ENCODE measurements at regions not wholly inside any gene's neighbourhood (a gene's known extent, or its start where the extent isn't known, plus 50 kb on each side); places are given as distances from the start of the nearest gene placed in this dataset.
"Not testable (repeated sequence)": the region's sequence is repeated elsewhere in the genome, so short reads cannot be mapped to it uniquely, and the experiment has no call there.

GRCh38 chr4:75285837-75286236 lies 228.4 kb downstream of the RCHY1 start:
- Histone ChIP-seq H3K4me3 (no peak overlapping the region), H3K36me3 (no peaks in the 10 kb centered on the region), H3K4me1 (peaks cover 0 to 15% (median 6%) of the 10 kb centered on the region in 3 donors), H3K27ac (no peak overlapping the region), H3K27me3 (no peaks in the 10 kb centered on the region), H3K9me3 (no peaks in the 10 kb centered on the region)
- 82 to 89% methylated on average over 2 of the region's 2 CpGs for WGBS, 2 donors
- DNase-seq: no peak
- intact Hi-C loops (cut with DNase I): loop anchor here (10.0 kb wide), 1 partner anchor 351 kb away; the partner anchor contains the start of gene PARM1
- no peak for TF ChIP-seq POLR2A (IDR thresholded peaks at IDR 0.05)
- no peak for TF ChIP-seq CTCF (IDR thresholded peaks at IDR 0.05)

- Histone ChIP-seq H3K36me3 (no peaks in the 10 kb centered on the region), H3K9me3 (no peaks in the 10 kb centered on the region), H3K4me3 (no peak overlapping the region), H3K27ac (no peak overlapping the region), H3K4me1 (peaks cover 0 to 6% (median 0%) of the 10 kb centered on the region in 3 donors), H3K27me3 (no peaks in the 10 kb centered on the region)
- no peak for TF ChIP-seq CTCF (IDR thresholded peaks at IDR 0.05)
- TF ChIP-seq POLR2A (IDR thresholded peaks at IDR 0.05): no peak
- intact Hi-C loops (cut with DNase I): loop anchor here (10.0 kb wide), 1 partner anchor 350 kb away; the partner anchor contains the start of gene PARM1
- no peak for DNase-seq
Observed at GRCh38 chr4:75284831-75285230, 229.4 kb downstream of the RCHY1 start.

GRCh38 chr4:75280461-75280860 lies 233.7 kb downstream of the RCHY1 start:
- WGBS, 2 donors: 73% methylated on average over 1 of the region's 1 CpG
- not testable (repeated sequence) for H3K36me3 ChIP-seq, DNase-seq, H3K4me3 ChIP-seq, H3K27ac ChIP-seq, H3K27me3 ChIP-seq, H3K4me1 ChIP-seq, H3K9me3 ChIP-seq
- intact Hi-C loops (cut with DNase I): loop anchor here (10.0 kb wide), 1 partner anchor 346 kb away; the partner anchor contains the start of gene PARM1

GRCh38 chr4:75259306-75259705 lies 254.9 kb downstream of the RCHY1 start:
- TF ChIP-seq CTCF (IDR thresholded peaks at IDR 0.05) (no peak), POLR2A (IDR thresholded peaks at IDR 0.05) (no peak)
- Histone ChIP-seq H3K9me3 (no peaks in the 10 kb centered on the region), H3K4me1 (no peaks in the 10 kb centered on the region), H3K36me3 (no peaks in the 10 kb centered on the region), H3K27me3 (no peaks in the 10 kb centered on the region), H3K27ac (no peak overlapping the region), H3K4me3 (no peak overlapping the region)
- intact Hi-C loops (cut with DNase I): no loop called here
- 50 to 92% methylated on average over 2 of the region's 2 CpGs for WGBS, 2 donors
- DNase-seq: no peak

- Histone ChIP-seq H3K4me1 (no peaks in the 10 kb centered on the region), H3K9me3 (no peaks in the 10 kb centered on the region), H3K27me3 (no peaks in the 10 kb centered on the region), H3K36me3 (no peaks in the 10 kb centered on the region), H3K4me3 (no peak overlapping the region), H3K27ac (no peak overlapping the region)
- TF ChIP-seq CTCF (IDR thresholded peaks at IDR 0.05) (no peak), POLR2A (IDR thresholded peaks at IDR 0.05) (no peak)
- intact Hi-C loops (cut with DNase I): no loop called here
- no peak for DNase-seq
- 45 to 60% methylated on average over 4 of the region's 4 CpGs for WGBS, 2 donors
Observed at GRCh38 chr4:75255261-75255660, 258.9 kb downstream of the RCHY1 start.

- no peak for DNase-seq
Observed at GRCh38 chr4:75254745-75255144, 259.5 kb downstream of the RCHY1 start.

GRCh38 chr4:75253094-75253493 lies 261.1 kb downstream of the RCHY1 start:
- H3K4me1 ChIP-seq; DNase-seq; H3K9me3 ChIP-seq; H3K4me3 ChIP-seq; intact Hi-C loops (cut with DNase I); H3K27ac ChIP-seq; H3K36me3 ChIP-seq; H3K27me3 ChIP-seq: not testable (repeated sequence)
- WGBS, 2 donors: 93 to 96% methylated on average over 3 of the region's 4 CpGs

More at GRCh38 chr4:75254745-75255144, 259.5 kb downstream of the RCHY1 start:
- Histone ChIP-seq H3K27ac (no peak overlapping the region), H3K27me3 (no peaks in the 10 kb centered on the region), H3K36me3 (no peaks in the 10 kb centered on the region), H3K4me3 (no peak overlapping the region), H3K4me1 (no peaks in the 10 kb centered on the region), H3K9me3 (no peaks in the 10 kb centered on the region)
- 59 to 83% methylated on average over 6 of the region's 6 CpGs for WGBS, 2 donors
- intact Hi-C loops (cut with DNase I): no loop called here
- TF ChIP-seq CTCF (IDR thresholded peaks at IDR 0.05): no peak
- no peak for TF ChIP-seq POLR2A (IDR thresholded peaks at IDR 0.05)

Measured in esophagus squamous epithelium (tissue), 5 donors.